Mononuclear cell (primary cell): ENCODE measurements at regions not wholly inside any gene's neighbourhood (a gene's known extent, or its start where the extent isn't known, plus 50 kb on each side); places are given as distances from the start of the nearest gene placed in this dataset.

Source experiments
- H3K27me3 ChIP-seq: 2 replicates; pipeline ENCODE4 v1.6.0; 2011; ENCODE audit warnings: low read length, control low read depth; ENCODE audit not compliant: insufficient read depth
- H3K4me1 ChIP-seq: 2 replicates; pipeline ENCODE4 v1.5.1; 2011; ENCODE audit warnings: mild to moderate bottlenecking, low read length, control low read depth; ENCODE audit not compliant: insufficient read depth
- H3K4me3 ChIP-seq: 2 replicates; pipeline ENCODE4 v1.5.1; 2011; ENCODE audit warnings: mild to moderate bottlenecking, low read length, moderate library complexity
- H3K9me3 ChIP-seq: 2 replicates; pipeline ENCODE4 v1.5.1; 2011; ENCODE audit warnings: low read depth, mild to moderate bottlenecking, control low read depth, low read length

- H3K27me3 ChIP-seq = no peaks in the 10 kb centered on the region
- no peaks in the 10 kb centered on the region for H3K4me1 ChIP-seq
- H3K4me3 ChIP-seq = no peak overlapping the region
- no peaks in the 10 kb centered on the region for H3K9me3 ChIP-seq
Measured at GRCh38 chr11:116424615-116425261, 348.0 kb downstream of the BUD13 start.

GRCh38 chr11:116422956-116423600 is 349.7 kb downstream of the BUD13 start:
- Histone ChIP-seq H3K4me3 (no peak overlapping the region), H3K27me3 (no peaks in the 10 kb centered on the region), H3K4me1 (no peaks in the 10 kb centered on the region), H3K9me3 (no peaks in the 10 kb centered on the region)

- Histone ChIP-seq H3K4me3 (no peak overlapping the region), H3K27me3 (no peaks in the 10 kb centered on the region), H3K9me3 (no peaks in the 10 kb centered on the region), H3K4me1 (no peaks in the 10 kb centered on the region)
Measured at GRCh38 chr11:116422556-116422955, 350.2 kb downstream of the BUD13 start.

- H3K27me3 ChIP-seq = no peaks in the 10 kb centered on the region
- no peaks in the 10 kb centered on the region for H3K9me3 ChIP-seq
- H3K4me1 ChIP-seq = no peaks in the 10 kb centered on the region
- H3K4me3 ChIP-seq = no peak overlapping the region
Measured at GRCh38 chr11:116421529-116422185, 351.1 kb downstream of the BUD13 start.

GRCh38 chr11:116420770-116421528 is 351.8 kb downstream of the BUD13 start:
- Histone ChIP-seq H3K27me3 (no peaks in the 10 kb centered on the region), H3K9me3 (no peaks in the 10 kb centered on the region), H3K4me1 (no peaks in the 10 kb centered on the region), H3K4me3 (no peak overlapping the region)

GRCh38 chr11:116420030-116420429 is 352.8 kb downstream of the BUD13 start:
- no peak overlapping the region for H3K4me3 ChIP-seq
- no peaks in the 10 kb centered on the region for H3K9me3 ChIP-seq
- no peaks in the 10 kb centered on the region for H3K27me3 ChIP-seq
- no peaks in the 10 kb centered on the region for H3K4me1 ChIP-seq

- H3K27me3 ChIP-seq = no peaks in the 10 kb centered on the region
- no peak overlapping the region for H3K4me3 ChIP-seq
- H3K9me3 ChIP-seq = no peaks in the 10 kb centered on the region
- no peaks in the 10 kb centered on the region for H3K4me1 ChIP-seq
Measured at GRCh38 chr11:116418388-116419041, 354.3 kb downstream of the BUD13 start.

GRCh38 chr11:116416852-116417251 is 355.9 kb downstream of the BUD13 start:
- no peaks in the 10 kb centered on the region for H3K27me3 ChIP-seq
- no peak overlapping the region for H3K4me3 ChIP-seq
- no peaks in the 10 kb centered on the region for H3K9me3 ChIP-seq
- H3K4me1 ChIP-seq = no peaks in the 10 kb centered on the region

GRCh38 chr11:116415095-116415494 is 357.7 kb downstream of the BUD13 start:
- Histone ChIP-seq H3K27me3 (no peaks in the 10 kb centered on the region), H3K4me3 (no peak overlapping the region), H3K4me1 (no peaks in the 10 kb centered on the region), H3K9me3 (no peaks in the 10 kb centered on the region)

GRCh38 chr11:116414357-116414880 is 358.4 kb downstream of the BUD13 start:
- no peak overlapping the region for H3K4me3 ChIP-seq
- H3K9me3 ChIP-seq = no peaks in the 10 kb centered on the region
- H3K27me3 ChIP-seq = no peaks in the 10 kb centered on the region
- H3K4me1 ChIP-seq = no peaks in the 10 kb centered on the region

- Histone ChIP-seq H3K27me3 (no peaks in the 10 kb centered on the region), H3K9me3 (no peaks in the 10 kb centered on the region), H3K4me1 (no peaks in the 10 kb centered on the region)
Measured at GRCh38 chr11:116413301-116414242, 359.2 kb downstream of the BUD13 start.

GRCh38 chr11:116412118-116412889 is 360.5 kb downstream of the BUD13 start:
- no peaks in the 10 kb centered on the region for H3K9me3 ChIP-seq
- H3K4me3 ChIP-seq = no peak overlapping the region
- no peaks in the 10 kb centered on the region for H3K4me1 ChIP-seq
- H3K27me3 ChIP-seq = no peaks in the 10 kb centered on the region

More at GRCh38 chr11:116413301-116414242, 359.2 kb downstream of the BUD13 start:
- no peak overlapping the region for H3K4me3 ChIP-seq

- Histone ChIP-seq H3K4me1 (no peaks in the 10 kb centered on the region), H3K9me3 (no peaks in the 10 kb centered on the region), H3K27me3 (no peaks in the 10 kb centered on the region), H3K4me3 (no peak overlapping the region)
Measured at GRCh38 chr11:116409238-116409637, 363.5 kb downstream of the BUD13 start.
